ENCODE measurements at regions not wholly inside any gene's neighbourhood (a gene's known extent, or its start where the extent isn't known, plus 50 kb on each side); places are given as distances from the start of the nearest gene placed in this dataset.

GRCh38 chr2:195461010-195461409 lies 196.0 kb upstream of the SLC39A10 start:
- H3K36me3 ChIP-seq (ENCODE audit: insufficient read depth, low read length) = no peaks in the 10 kb centered on the region; the same call in 1 of the 2 replicates
- H3K9me3 ChIP-seq (ENCODE audit: low read length) = peaks cover 12% of the 10 kb centered on the region
- H3K4me3 ChIP-seq (ENCODE audit: low read depth, low read length, poor library complexity, severe bottlenecking) = no peak overlapping the region
- no peak overlapping the region for H3K4me2 ChIP-seq (ENCODE audit: low read length)
- no peaks in the 10 kb centered on the region for H3K79me2 ChIP-seq (ENCODE audit: insufficient read depth, low read depth, low read length)
- no peak overlapping the region for H3K27ac ChIP-seq (ENCODE audit: low read depth, low read length, poor library complexity, severe bottlenecking)
- DNase-seq (ENCODE audit: low spot score) = no peak
- no TSS peak for BruUV-seq (replicated peaks)
- no peaks in the 10 kb centered on the region for H4K20me1 ChIP-seq (ENCODE audit: insufficient read depth, low read length)
- H3K4me1 ChIP-seq (ENCODE audit: insufficient read depth, low read length, poor library complexity, severe bottlenecking) = no peaks in the 10 kb centered on the region
- H3K9me2 ChIP-seq (ENCODE audit: insufficient read depth, low read length) = no peaks in the 10 kb centered on the region
- intact Hi-C loops (cut with micrococcal nuclease; ENCODE audit: unreplicated experiment) = no loop called here
- TF ChIP-seq EZH2phosphoT487 (IDR thresholded peaks at IDR 0.05; ENCODE audit: borderline replicate concordance, low read depth, low read length) (no peak), CTCF (conservative IDR thresholded peaks at IDR 0.05; ENCODE audit: low read length) (no peak)
- no peak overlapping the region for H2AFZ ChIP-seq (ENCODE audit: low read length)
- POLR2A ChIA-PET = interaction anchor here (0.6 to 1.2 kb wide), 6 partner anchors 9 to 688 kb away, joined by 3 to 6 read pairs (median 3); no protein-coding TSS in a partner anchor
- CTCF ChIA-PET (ENCODE audit: unreplicated experiment) = no interaction called here

GRCh38 chr2:195458936-195459335 lies 198.1 kb upstream of the SLC39A10 start:
- BruUV-seq (replicated peaks) = no TSS peak
- no peak for DNase-seq (ENCODE audit: low spot score)
- Histone ChIP-seq H3K4me1 (ENCODE audit: insufficient read depth, low read length, poor library complexity, severe bottlenecking) (no peaks in the 10 kb centered on the region), H3K4me2 (ENCODE audit: low read length) (no peak overlapping the region), H3K9me3 (ENCODE audit: low read length) (0 out of 2 replicates have a peak, but pooled peaks cover 3% of the 10 kb centered on the region), H4K20me1 (ENCODE audit: insufficient read depth, low read length) (no peaks in the 10 kb centered on the region), H3K36me3 (ENCODE audit: insufficient read depth, low read length) (no peaks in the 10 kb centered on the region), H3K27ac (ENCODE audit: low read depth, low read length, poor library complexity, severe bottlenecking) (no peak overlapping the region), H3K4me3 (ENCODE audit: low read depth, low read length, poor library complexity, severe bottlenecking) (no peak overlapping the region), H2AFZ (ENCODE audit: low read length) (no peak overlapping the region), H3K79me2 (ENCODE audit: insufficient read depth, low read depth, low read length) (no peaks in the 10 kb centered on the region), H3K9me2 (ENCODE audit: insufficient read depth, low read length) (no peaks in the 10 kb centered on the region)
- no peak for TF ChIP-seq EZH2phosphoT487 (IDR thresholded peaks at IDR 0.05; ENCODE audit: borderline replicate concordance, low read depth, low read length)
- no peak for TF ChIP-seq CTCF (conservative IDR thresholded peaks at IDR 0.05; ENCODE audit: low read length)
- CTCF ChIA-PET (ENCODE audit: unreplicated experiment) = no interaction called here
- intact Hi-C loops (cut with micrococcal nuclease; ENCODE audit: unreplicated experiment) = no loop called here
- POLR2A ChIA-PET = no interaction called here

DNA sequence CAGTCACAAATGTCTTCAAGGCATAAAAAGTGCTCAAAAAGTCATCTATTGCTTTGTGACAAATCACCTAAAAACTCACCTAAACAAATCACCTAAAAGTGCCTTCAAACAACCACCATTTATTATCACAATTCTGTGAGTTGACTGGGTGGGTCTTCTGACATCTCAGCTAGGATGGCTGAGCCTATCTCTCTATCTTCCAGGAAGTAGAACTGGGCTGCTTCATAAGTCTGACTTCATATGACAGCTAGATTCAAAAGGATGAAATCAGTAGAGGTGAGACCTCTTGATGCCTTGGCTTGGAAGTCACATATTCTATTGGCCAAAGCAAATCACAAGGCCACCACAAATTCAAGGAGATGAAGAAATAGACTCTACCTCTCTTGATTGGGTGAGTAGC lies 199.2 kb upstream of the SLC39A10 start:
- TF ChIP-seq CTCF (conservative IDR thresholded peaks at IDR 0.05; ENCODE audit: low read length) (no peak), EZH2phosphoT487 (IDR thresholded peaks at IDR 0.05; ENCODE audit: borderline replicate concordance, low read depth, low read length) (no peak)
- H3K36me3 ChIP-seq (ENCODE audit: insufficient read depth, low read length) = no peaks in the 10 kb centered on the region
- H3K4me3 ChIP-seq (ENCODE audit: low read depth, low read length, poor library complexity, severe bottlenecking) = no peak overlapping the region
- ChIA-PET CTCF (ENCODE audit: unreplicated experiment) (no interaction called here), POLR2A (interaction anchor here (1.0 kb wide), 1 partner anchor 52 kb away, joined by 3 read pairs; no protein-coding TSS in a partner anchor)
- H3K27ac ChIP-seq (ENCODE audit: low read depth, low read length, poor library complexity, severe bottlenecking) = no peak overlapping the region
- no peaks in the 10 kb centered on the region for H3K4me1 ChIP-seq (ENCODE audit: insufficient read depth, low read length, poor library complexity, severe bottlenecking)
- H2AFZ ChIP-seq (ENCODE audit: low read length) = 0 out of 2 replicates have a peak overlapping the region, but pooled peaks have one; percentile 7
- 0 out of 2 replicates have a peak, but pooled peaks cover 3% of the 10 kb centered on the region for H3K9me3 ChIP-seq (ENCODE audit: low read length)
- H4K20me1 ChIP-seq (ENCODE audit: insufficient read depth, low read length) = no peaks in the 10 kb centered on the region
- H3K79me2 ChIP-seq (ENCODE audit: insufficient read depth, low read depth, low read length) = no peaks in the 10 kb centered on the region
- no peaks in the 10 kb centered on the region for H3K9me2 ChIP-seq (ENCODE audit: insufficient read depth, low read length)
- no peak overlapping the region for H3K4me2 ChIP-seq (ENCODE audit: low read length)
- BruUV-seq (replicated peaks) = no TSS peak
- intact Hi-C loops (cut with micrococcal nuclease; ENCODE audit: unreplicated experiment) = no loop called here
- DNase-seq (ENCODE audit: low spot score) = no peak
